Adrenal gland (tissue), 9 donors: ENCODE measurements at regions not wholly inside any gene's neighbourhood (a gene's known extent, or its start where the extent isn't known, plus 50 kb on each side); places are given as distances from the start of the nearest gene placed in this dataset.

Source experiments
- DNase-seq, 7 donors: peaks; one replicate each; pipeline ENCODE4 v3.0.0-alpha.2; 2019 to 2020
- H3K27ac ChIP-seq, 5 donors: fragments of 200-600 bp; sonication (generic) in 4 of 5; 1 replicate in 3 of 5; 2 replicates in 2 of 5; pipeline versions ENCODE4 v1.5.1 to v1.8.0; 2016 to 2020; ENCODE audit warnings: mild to moderate bottlenecking in 1 of 5
- H3K27me3 ChIP-seq: fragments of 200-600 bp; 2 replicates; pipeline ENCODE4 v1.8.0; 2021
- H3K36me3 ChIP-seq, 2 donors: fragments of 200-600 bp; replicated peaks in 1 of 2; 1 replicate in 1 of 2; 2 replicates in 1 of 2; pipeline versions ENCODE4 v1.5.1 to v1.8.0; 2018 to 2022
- H3K4me1 ChIP-seq, 2 donors: fragments of 200-600 bp; replicated peaks in 1 of 2; 1 replicate in 1 of 2; 2 replicates in 1 of 2; pipeline versions ENCODE4 v1.5.1 to v1.8.0; 2018 to 2021
- H3K4me3 ChIP-seq, 4 donors: fragments of 200-600 bp; sonication (generic) in 3 of 4; one replicate each; pipeline ENCODE4 v1.5.1; 2016 to 2018
- H3K9me3 ChIP-seq, 3 donors: fragments of 200-600 bp; sonication (generic) in 1 of 3; replicated peaks in 1 of 3; 1 replicate in 2 of 3; 2 replicates in 1 of 3; pipeline versions ENCODE4 v1.5.1 to v1.8.0; 2016 to 2021
- POLR2A ChIP-seq, 2 donors: fragments of 450-650 bp; IDR thresholded peaks; one replicate each; pipeline ENCODE4 v1.6.1; 2017; ENCODE audit warnings: antibody characterized with exemption in 2 of 2, mild to moderate bottlenecking in 2 of 2, moderate library complexity in 1 of 2
- WGBS, 4 donors: extraction: QIAGEN DNeasy Blood & Tissue Kit in 2 of 4; methylation state at CpG; one replicate each; pipeline versions ENCODE4 v1.1.5 to v1.1.7; 2013 to 2017; 5-methylcytosine and 5-hydroxymethylcytosine counted together
- intact Hi-C, 2 donors: fragments of 100-400 bp; cut with DNase I; formaldehyde crosslinking; loops; one replicate each; pipeline versions ENCODE4 v1.14.1 to v1.15.0; 2022 to 2023
- TF ChIP-seq, protein P1 (sequence below), 6 experiments: fragments of 450-650 bp in 4 of 6; fragments of 200-600 bp in 2 of 6; sonication (generic) in 1 of 6; IDR thresholded peaks; 1 replicate in 5 of 6; 2 replicates in 1 of 6; pipeline versions ENCODE4 v1.5.1 to v1.8.0; 2016 to 2021; ENCODE audit warnings: antibody characterized with exemption in 6 of 6, mild to moderate bottlenecking in 2 of 6, moderate library complexity in 1 of 6
- donor health status: healthy with polysubstance abuse.
- donor health status: Bipolar disorder and iron deficiency.
- donor health status: DM: yes; HTN: yes; CAD: no.
- donor health status: DM: no; HTN: no; CAD: no.
- donor health status: DM: no; HTN: no; CAD: no.

DNA sequence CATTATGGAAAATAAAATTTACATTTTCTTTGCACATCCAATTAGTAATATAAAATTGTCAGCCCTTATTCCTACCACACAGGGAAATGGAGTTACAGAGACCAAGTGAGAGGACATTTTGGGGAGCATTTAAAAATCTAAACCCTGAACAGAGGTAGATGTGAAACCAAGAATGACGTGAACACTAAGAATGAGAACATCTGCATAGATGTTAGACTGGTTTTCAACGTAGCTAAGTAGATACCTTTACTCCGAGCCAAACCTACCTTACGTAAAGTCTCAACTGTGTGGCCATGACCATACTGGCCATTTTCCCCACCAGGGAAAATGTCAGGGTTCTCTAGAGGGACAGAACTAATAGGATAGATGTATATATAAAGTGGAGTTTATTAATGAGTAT is 51.4 kb upstream of the THBS1 start:
- TF ChIP-seq, protein P1, sequence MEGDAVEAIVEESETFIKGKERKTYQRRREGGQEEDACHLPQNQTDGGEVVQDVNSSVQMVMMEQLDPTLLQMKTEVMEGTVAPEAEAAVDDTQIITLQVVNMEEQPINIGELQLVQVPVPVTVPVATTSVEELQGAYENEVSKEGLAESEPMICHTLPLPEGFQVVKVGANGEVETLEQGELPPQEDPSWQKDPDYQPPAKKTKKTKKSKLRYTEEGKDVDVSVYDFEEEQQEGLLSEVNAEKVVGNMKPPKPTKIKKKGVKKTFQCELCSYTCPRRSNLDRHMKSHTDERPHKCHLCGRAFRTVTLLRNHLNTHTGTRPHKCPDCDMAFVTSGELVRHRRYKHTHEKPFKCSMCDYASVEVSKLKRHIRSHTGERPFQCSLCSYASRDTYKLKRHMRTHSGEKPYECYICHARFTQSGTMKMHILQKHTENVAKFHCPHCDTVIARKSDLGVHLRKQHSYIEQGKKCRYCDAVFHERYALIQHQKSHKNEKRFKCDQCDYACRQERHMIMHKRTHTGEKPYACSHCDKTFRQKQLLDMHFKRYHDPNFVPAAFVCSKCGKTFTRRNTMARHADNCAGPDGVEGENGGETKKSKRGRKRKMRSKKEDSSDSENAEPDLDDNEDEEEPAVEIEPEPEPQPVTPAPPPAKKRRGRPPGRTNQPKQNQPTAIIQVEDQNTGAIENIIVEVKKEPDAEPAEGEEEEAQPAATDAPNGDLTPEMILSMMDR (IDR thresholded peaks at IDR 0.05), result no peak
- TF ChIP-seq POLR2A (IDR thresholded peaks at IDR 0.05), result no peak
- H3K27me3 ChIP-seq, result no peaks in the 10 kb centered on the region
- H3K27ac ChIP-seq, result no peak overlapping the region
- DNase-seq, result no peak
- no peaks in the 10 kb centered on the region for H3K4me1 ChIP-seq
- H3K9me3 ChIP-seq, result no peaks in the 10 kb centered on the region
- intact Hi-C loops, result no loop called here
- no peaks in the 10 kb centered on the region for H3K36me3 ChIP-seq
- H3K4me3 ChIP-seq, result no peak overlapping the region
- 83 to 93% (median 88%) methylated on average over 4 of the region's 4 CpGs for WGBS, 4 donors

- H3K36me3 ChIP-seq, result no peaks in the 10 kb centered on the region
- H3K4me3 ChIP-seq, result no peak overlapping the region
- intact Hi-C loops, result no loop called here
- no peaks in the 10 kb centered on the region for H3K4me1 ChIP-seq
- no peaks in the 10 kb centered on the region for H3K27me3 ChIP-seq
- no peaks in the 10 kb centered on the region for H3K9me3 ChIP-seq
- DNase-seq, result peak in 4 of 7 donors; percentile 8 to 55 (median 27)
- WGBS, 4 donors, result 72 to 85% (median 75%) methylated on average over 7 of the region's 7 CpGs
- no peak overlapping the region for H3K27ac ChIP-seq
- TF ChIP-seq, protein P1 (IDR thresholded peaks at IDR 0.05), result no peak
- TF ChIP-seq POLR2A (IDR thresholded peaks at IDR 0.05), result no peak
Observed at GRCh38 chr15:39530480-39531342, 50.2 kb upstream of the THBS1 start.
